ENCODE measurements at regions not wholly inside any gene's neighbourhood (a gene's known extent, or its start where the extent isn't known, plus 50 kb on each side); places are given as distances from the start of the nearest gene placed in this dataset.

- H3K4me3 ChIP-seq (ENCODE audit: low read depth, low read length), result no peak overlapping the region
- TF ChIP-seq, protein P1, sequence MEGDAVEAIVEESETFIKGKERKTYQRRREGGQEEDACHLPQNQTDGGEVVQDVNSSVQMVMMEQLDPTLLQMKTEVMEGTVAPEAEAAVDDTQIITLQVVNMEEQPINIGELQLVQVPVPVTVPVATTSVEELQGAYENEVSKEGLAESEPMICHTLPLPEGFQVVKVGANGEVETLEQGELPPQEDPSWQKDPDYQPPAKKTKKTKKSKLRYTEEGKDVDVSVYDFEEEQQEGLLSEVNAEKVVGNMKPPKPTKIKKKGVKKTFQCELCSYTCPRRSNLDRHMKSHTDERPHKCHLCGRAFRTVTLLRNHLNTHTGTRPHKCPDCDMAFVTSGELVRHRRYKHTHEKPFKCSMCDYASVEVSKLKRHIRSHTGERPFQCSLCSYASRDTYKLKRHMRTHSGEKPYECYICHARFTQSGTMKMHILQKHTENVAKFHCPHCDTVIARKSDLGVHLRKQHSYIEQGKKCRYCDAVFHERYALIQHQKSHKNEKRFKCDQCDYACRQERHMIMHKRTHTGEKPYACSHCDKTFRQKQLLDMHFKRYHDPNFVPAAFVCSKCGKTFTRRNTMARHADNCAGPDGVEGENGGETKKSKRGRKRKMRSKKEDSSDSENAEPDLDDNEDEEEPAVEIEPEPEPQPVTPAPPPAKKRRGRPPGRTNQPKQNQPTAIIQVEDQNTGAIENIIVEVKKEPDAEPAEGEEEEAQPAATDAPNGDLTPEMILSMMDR (IDR thresholded peaks at IDR 0.05; ENCODE audit: low read depth, low read length), result no peak
Observed at GRCh38 chr13:74461011-74461410, 326.8 kb upstream of the KLF12 start.

DNA sequence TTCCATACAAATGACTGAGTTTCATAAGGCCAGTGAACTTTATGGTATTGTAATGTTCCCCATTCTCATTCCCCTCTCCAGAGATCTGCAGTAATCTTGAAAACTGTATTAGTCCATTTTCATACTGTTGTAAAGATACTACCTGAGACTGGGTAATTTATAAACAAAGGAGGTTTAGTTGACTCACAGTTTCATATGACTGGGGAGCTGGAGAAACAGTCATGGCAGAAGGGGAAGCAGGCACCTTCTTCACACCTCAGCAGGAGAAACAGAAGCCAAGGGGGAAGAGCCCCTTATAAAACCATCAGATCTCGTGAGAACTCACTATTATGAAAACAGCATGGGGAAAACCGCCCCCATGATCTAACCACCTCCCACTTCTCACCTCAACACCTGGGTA lies 318.7 kb upstream of the KLF12 start:
- TF ChIP-seq, protein P1 (IDR thresholded peaks at IDR 0.05; ENCODE audit: low read depth, low read length), result no peak
- H3K4me3 ChIP-seq (ENCODE audit: low read depth, low read length), result no peak overlapping the region

- TF ChIP-seq, protein P1 (IDR thresholded peaks at IDR 0.05; ENCODE audit: low read depth, low read length), result no peak
- H3K4me3 ChIP-seq (ENCODE audit: low read depth, low read length), result no peak overlapping the region
Observed at GRCh38 chr13:74452176-74452575, 318.0 kb upstream of the KLF12 start.

DNA sequence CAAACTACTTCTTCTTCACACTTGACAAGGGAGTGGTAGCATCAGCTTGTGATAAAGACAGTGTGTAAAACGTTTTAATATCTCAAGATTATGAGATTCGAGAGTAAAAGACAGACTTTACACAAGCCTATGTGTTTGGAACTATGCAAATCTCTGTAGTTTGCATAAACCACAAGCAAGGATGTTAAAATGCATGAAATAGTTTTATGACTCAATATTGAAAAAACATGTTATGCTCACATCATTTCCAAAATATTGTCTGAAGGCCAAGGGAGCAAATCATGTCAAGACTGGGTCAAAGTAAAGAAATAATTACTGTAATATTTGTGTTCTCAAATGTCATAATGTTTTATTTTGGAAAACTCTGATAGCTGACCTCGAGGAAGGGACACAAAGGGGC lies 316.8 kb upstream of the KLF12 start:
- TF ChIP-seq, protein P1 (IDR thresholded peaks at IDR 0.05; ENCODE audit: low read depth, low read length), result no peak
- no peak overlapping the region for H3K4me3 ChIP-seq (ENCODE audit: low read depth, low read length)

- H3K4me3 ChIP-seq (ENCODE audit: low read depth, low read length), result no peak overlapping the region
- TF ChIP-seq, protein P1 (IDR thresholded peaks at IDR 0.05; ENCODE audit: low read depth, low read length), result no peak
Observed at GRCh38 chr13:74450525-74450845, 316.3 kb upstream of the KLF12 start.

DNA sequence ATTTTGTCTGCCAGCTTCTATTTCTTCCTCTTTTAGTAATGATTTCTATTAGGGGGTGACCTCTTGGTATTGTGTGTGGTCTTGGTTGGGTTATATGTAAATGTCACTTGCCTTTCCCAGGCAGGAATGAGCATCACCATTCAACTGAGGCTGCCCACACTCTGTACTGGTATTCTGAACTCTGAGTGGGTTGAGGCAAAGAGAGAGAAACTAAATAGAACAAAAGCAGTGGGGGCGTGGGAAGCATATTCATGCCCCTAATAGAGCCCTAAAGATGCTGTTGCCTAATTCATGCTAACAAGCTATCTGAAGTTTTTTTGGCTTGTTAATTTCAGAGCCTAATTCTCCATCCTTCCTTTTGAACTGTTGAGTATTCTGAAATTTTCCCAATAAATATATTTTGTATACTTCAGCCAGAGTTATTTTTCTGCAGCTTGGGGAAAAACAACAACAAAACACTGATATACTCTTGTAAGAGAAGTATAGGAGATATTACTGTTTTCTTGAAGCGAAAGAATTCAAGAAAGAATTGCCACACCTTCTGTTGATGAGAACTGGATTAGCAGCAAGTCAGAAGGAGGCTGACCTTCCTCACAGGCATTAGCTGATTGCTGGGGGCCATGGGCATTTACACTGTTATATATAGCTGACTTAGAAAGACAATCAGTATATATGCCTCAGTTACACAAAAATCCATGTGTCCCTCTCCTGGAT lies 315.8 kb upstream of the KLF12 start:
- H3K4me3 ChIP-seq (ENCODE audit: low read depth, low read length), result no peak overlapping the region
- TF ChIP-seq, protein P1 (IDR thresholded peaks at IDR 0.05; ENCODE audit: low read depth, low read length), result no peak

- TF ChIP-seq, protein P1 (IDR thresholded peaks at IDR 0.05; ENCODE audit: low read depth, low read length), result no peak
- H3K4me3 ChIP-seq (ENCODE audit: low read depth, low read length), result no peak overlapping the region
Observed at GRCh38 chr13:74444864-74445479, 310.8 kb upstream of the KLF12 start.
